AG09319 (cell line): ENCODE measurements at regions not wholly inside any gene's neighbourhood (a gene's known extent, or its start where the extent isn't known, plus 50 kb on each side); places are given as distances from the start of the nearest gene placed in this dataset.

Experiments used
- DNase-seq: peaks from one replicate; pipeline ENCODE4 v3.0.0-alpha.2; 2010; ENCODE audit warnings: low read depth; ENCODE audit errors: extremely low read depth
- CTCF ChIP-seq: IDR thresholded peaks from 2 replicates; pipeline ENCODE4 v1.5.1; 2011; ENCODE audit warnings: low read depth, mild to moderate bottlenecking, inconsistent platforms, low read length, moderate library complexity

GRCh38 chr20:23244156-23244915 is 106.3 kb upstream of the NXT1 start:
- DNase-seq = no peak
- TF ChIP-seq CTCF = peak; percentile 16

- TF ChIP-seq CTCF = no peak
- no peak for DNase-seq
Measured at GRCh38 chr20:23243791-23244155, 106.8 kb upstream of the NXT1 start.

- no peak for DNase-seq
- TF ChIP-seq CTCF = no peak
Measured at GRCh38 chr20:23242556-23243180, 107.9 kb upstream of the NXT1 start.

GRCh38 chr20:23242104-23242503 is 108.5 kb upstream of the NXT1 start:
- no peak for TF ChIP-seq CTCF

GRCh38 chr20:23241416-23241815 is 109.2 kb upstream of the NXT1 start:
- DNase-seq = no peak
- TF ChIP-seq CTCF = no peak

More at GRCh38 chr20:23242104-23242503, 108.5 kb upstream of the NXT1 start:
- DNase-seq = no peak

- no peak for TF ChIP-seq CTCF
- DNase-seq = no peak
Measured at GRCh38 chr20:23240519-23240918, 110.1 kb upstream of the NXT1 start.

GRCh38 chr20:23237201-23237600 is 113.4 kb upstream of the NXT1 start:
- DNase-seq = no peak
- TF ChIP-seq CTCF = no peak
